ENCODE measurements at regions not wholly inside any gene's neighbourhood (a gene's known extent, or its start where the extent isn't known, plus 50 kb on each side); places are given as distances from the start of the nearest gene placed in this dataset.

DNA sequence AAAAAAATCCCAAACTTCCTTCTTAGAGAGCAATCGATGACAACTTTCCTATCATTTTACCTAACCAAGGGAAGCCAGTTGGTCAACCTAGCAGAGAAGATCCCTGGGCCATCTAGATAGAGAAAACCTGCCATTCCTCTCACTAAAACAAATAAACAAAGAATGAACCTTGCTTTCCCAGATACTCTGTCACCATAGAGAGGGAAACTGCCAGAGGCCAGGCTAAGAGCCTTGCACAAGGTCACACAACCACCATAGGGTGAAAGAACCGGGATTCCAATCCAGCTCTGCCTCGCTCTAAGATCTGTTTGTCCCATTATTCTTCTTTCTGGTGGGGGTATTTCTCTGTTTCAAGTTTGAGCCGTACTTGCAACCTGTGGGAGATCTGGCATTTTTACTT, 154.6 kb downstream of the CYRIA start:
- H2BK15ac ChIP-seq (ENCODE audit: low read depth, low read length): no peak overlapping the region
- in situ Hi-C loops (cut with MboI; ENCODE audit: low sequenced_read_pairs) (loop anchor here (5.0 kb wide), 1 partner anchor 864 kb away; no protein-coding TSS in a partner anchor), intact Hi-C loops (cut with micrococcal nuclease) (no loop called here), dilution Hi-C loops (cut with HindIII; ENCODE audit: low sequenced_read_pairs, unreplicated experiment) (no loop called here)
- no peak overlapping the region for H3K18ac ChIP-seq (ENCODE audit: low read depth, low read length)
- H2BK20ac ChIP-seq (ENCODE audit: low read depth, low read length): no peak overlapping the region
- ATAC-seq (ENCODE audit: low read depth): no peak
- TF ChIP-seq MAFK (IDR thresholded peaks at IDR 0.05; ENCODE audit: low read depth, low read length) (no peak), BHLHE40 (IDR thresholded peaks at IDR 0.05; ENCODE audit: low read depth, low read length) (no peak), RCOR1 (IDR thresholded peaks at IDR 0.05; ENCODE audit: insufficient replicate concordance, low read length) (no peak), SMC3 (IDR thresholded peaks at IDR 0.05; ENCODE audit: low read depth, low read length) (no peak), FOS (IDR thresholded peaks at IDR 0.05; ENCODE audit: low read depth, low read length) (no peak), NFE2L2 (IDR thresholded peaks at IDR 0.05; ENCODE audit: low read depth, low read length) (no peak), RAD21 (IDR thresholded peaks at IDR 0.05; ENCODE audit: low read length) (no peak), POLR2A (IDR thresholded peaks at IDR 0.05; ENCODE audit: low read depth, low read length) (no peak), CHD1 (IDR thresholded peaks at IDR 0.05; ENCODE audit: low read depth, low read length) (no peak), CEBPB (IDR thresholded peaks at IDR 0.05; ENCODE audit: low read depth, low read length) (no peak), MAZ (IDR thresholded peaks at IDR 0.05; ENCODE audit: borderline replicate concordance, low read depth, low read length) (no peak), RFX5 (IDR thresholded peaks at IDR 0.05; ENCODE audit: low read depth, low read length) (no peak), MXI1 (IDR thresholded peaks at IDR 0.05; ENCODE audit: borderline replicate concordance, low read depth, low read length) (no peak)
- TF ChIP-seq, protein P1, sequence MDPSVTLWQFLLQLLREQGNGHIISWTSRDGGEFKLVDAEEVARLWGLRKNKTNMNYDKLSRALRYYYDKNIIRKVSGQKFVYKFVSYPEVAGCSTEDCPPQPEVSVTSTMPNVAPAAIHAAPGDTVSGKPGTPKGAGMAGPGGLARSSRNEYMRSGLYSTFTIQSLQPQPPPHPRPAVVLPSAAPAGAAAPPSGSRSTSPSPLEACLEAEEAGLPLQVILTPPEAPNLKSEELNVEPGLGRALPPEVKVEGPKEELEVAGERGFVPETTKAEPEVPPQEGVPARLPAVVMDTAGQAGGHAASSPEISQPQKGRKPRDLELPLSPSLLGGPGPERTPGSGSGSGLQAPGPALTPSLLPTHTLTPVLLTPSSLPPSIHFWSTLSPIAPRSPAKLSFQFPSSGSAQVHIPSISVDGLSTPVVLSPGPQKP (IDR thresholded peaks at IDR 0.05; ENCODE audit: borderline replicate concordance, low read depth, low read length): no peak
- TF ChIP-seq, protein P2, sequence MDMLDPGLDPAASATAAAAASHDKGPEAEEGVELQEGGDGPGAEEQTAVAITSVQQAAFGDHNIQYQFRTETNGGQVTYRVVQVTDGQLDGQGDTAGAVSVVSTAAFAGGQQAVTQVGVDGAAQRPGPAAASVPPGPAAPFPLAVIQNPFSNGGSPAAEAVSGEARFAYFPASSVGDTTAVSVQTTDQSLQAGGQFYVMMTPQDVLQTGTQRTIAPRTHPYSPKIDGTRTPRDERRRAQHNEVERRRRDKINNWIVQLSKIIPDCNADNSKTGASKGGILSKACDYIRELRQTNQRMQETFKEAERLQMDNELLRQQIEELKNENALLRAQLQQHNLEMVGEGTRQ (IDR thresholded peaks at IDR 0.05; ENCODE audit: low read depth, low read length): no peak
- no CpG with 5 or more reads among the region's 4 CpGs for WGBS, 2 experiments (ENCODE audit: extremely low coverage in 2 of 2, insufficient read length in 1 of 2)
- H3K4me3 ChIP-seq (ENCODE audit: insufficient read depth, low read depth, low read length): no peak overlapping the region
- no peak overlapping the region for H4K8ac ChIP-seq (ENCODE audit: low read depth in 2 of 2, low read length in 2 of 2)
- no peaks in the 10 kb centered on the region for H3K9me1 ChIP-seq (ENCODE audit: insufficient read depth, low read length)
- no peak overlapping the region for H3K23ac ChIP-seq (ENCODE audit: low read depth, low read length)
- peaks cover 12% of the 10 kb centered on the region; the same call in 1 of the 2 replicates for H3K27me3 ChIP-seq (ENCODE audit: control insufficient read depth, insufficient read depth, low read length)
- H4K20me1 ChIP-seq (ENCODE audit: insufficient read depth, low read length): no peaks in the 10 kb centered on the region
- no peak overlapping the region for H3K4ac ChIP-seq (ENCODE audit: low read depth, low read length)
- DNase-seq: no peak
- no peak overlapping the region for H2AFZ ChIP-seq (replicated peaks; ENCODE audit: low read length, poor library complexity)
- no peaks in the 10 kb centered on the region for H3K9me3 ChIP-seq (ENCODE audit: control insufficient read depth, insufficient read depth, low read length)
- no peaks in the 10 kb centered on the region for H3K36me3 ChIP-seq (ENCODE audit: control insufficient read depth, insufficient read depth, low read length)
- no peak overlapping the region for H3K56ac ChIP-seq (ENCODE audit: extremely low read depth, insufficient read depth, low read length)
- no peak overlapping the region for H2AK5ac ChIP-seq (ENCODE audit: low read depth, low read length)
- no peak overlapping the region for H3K9ac ChIP-seq (ENCODE audit: low read depth, low read length)
- no peak overlapping the region for H4K91ac ChIP-seq (ENCODE audit: insufficient read depth, low read depth, low read length)
- ChIA-PET CTCF (no interaction called here), POLR2A (ENCODE audit: unreplicated experiment) (interaction anchor here (0.5 kb wide), 1 partner anchor 415 kb away, joined by 3 read pairs; no protein-coding TSS in a partner anchor)
- no peak overlapping the region for H4K5ac ChIP-seq (ENCODE audit: low read depth, low read length)
- no peak overlapping the region for H3K14ac ChIP-seq (replicated peaks; ENCODE audit: low read depth, low read length)
- no peak overlapping the region for H3K4me2 ChIP-seq (ENCODE audit: low read depth, low read length)
- no peak overlapping the region for H2BK120ac ChIP-seq (ENCODE audit: low read depth, low read length)
- no peaks in the 10 kb centered on the region for H3K79me1 ChIP-seq (ENCODE audit: low read depth in 1 of 2, low read length in 2 of 2)
- H2AK9ac ChIP-seq (replicated peaks; ENCODE audit: low read depth, low read length, poor library complexity): no peak overlapping the region
- H3K4me1 ChIP-seq (ENCODE audit: control insufficient read depth, insufficient read depth, low read length): no peaks in the 10 kb centered on the region
- no peak overlapping the region for H3K27ac ChIP-seq (ENCODE audit: insufficient read depth, low read length)
- no TSS peak for BruUV-seq (replicated peaks)
- no peak overlapping the region for H2BK5ac ChIP-seq (ENCODE audit: low read depth, low read length, poor library complexity, severe bottlenecking)

Data from IMR-90 (cell line).